ENCODE measurements at regions not wholly inside any gene's neighbourhood (a gene's known extent, or its start where the extent isn't known, plus 50 kb on each side); places are given as distances from the start of the nearest gene placed in this dataset.

- Histone ChIP-seq H3K4me1 (no peaks in the 10 kb centered on the region), H3K27me3 (no peaks in the 10 kb centered on the region), H3K27ac (no peak overlapping the region), H3K9me3 (no peaks in the 10 kb centered on the region), H3K36me3 (ENCODE audit: low read depth, missing control alignments) (no peaks in the 10 kb centered on the region), H3K4me3 (no peak overlapping the region)
- TF ChIP-seq POLR2A (IDR thresholded peaks at IDR 0.05) = no peak
- TF ChIP-seq CTCF (IDR thresholded peaks at IDR 0.05) = no peak
- WGBS, 2 donors = 87 to 90% methylated on average over 1 of the region's 1 CpG
- intact Hi-C loops (cut with DNase I; ENCODE audit: low total_unique reads) = no loop called here
- DNase-seq = no peak
These were observed 707.3 kb upstream of the FOXG1 start for GRCh38 chr14:28059254-28059653.

- no peaks in the 10 kb centered on the region for H3K9me3 ChIP-seq
- no peak overlapping the region for H3K4me3 ChIP-seq
- H3K27ac ChIP-seq = no peak overlapping the region
- H3K27me3 ChIP-seq = no peaks in the 10 kb centered on the region
- no peak for DNase-seq
- TF ChIP-seq POLR2A (IDR thresholded peaks at IDR 0.05) (no peak), CTCF (IDR thresholded peaks at IDR 0.05) (no peak)
- no peaks in the 10 kb centered on the region for H3K36me3 ChIP-seq (ENCODE audit: low read depth, missing control alignments)
- intact Hi-C loops (cut with DNase I; ENCODE audit: low total_unique reads) = no loop called here
- 69 to 79% methylated on average over 1 of the region's 1 CpG for WGBS, 2 donors
- no peaks in the 10 kb centered on the region for H3K4me1 ChIP-seq
These were observed 705.6 kb upstream of the FOXG1 start for GRCh38 chr14:28061006-28061405.

- intact Hi-C loops (cut with DNase I; ENCODE audit: low total_unique reads) = no loop called here
- Histone ChIP-seq H3K4me3 (no peak overlapping the region), H3K27me3 (no peaks in the 10 kb centered on the region), H3K36me3 (ENCODE audit: low read depth, missing control alignments) (no peaks in the 10 kb centered on the region), H3K4me1 (no peaks in the 10 kb centered on the region), H3K27ac (no peak overlapping the region), H3K9me3 (no peaks in the 10 kb centered on the region)
- DNase-seq = no peak
- TF ChIP-seq POLR2A (IDR thresholded peaks at IDR 0.05) = no peak
- no peak for TF ChIP-seq CTCF (IDR thresholded peaks at IDR 0.05)
These were observed 689.6 kb upstream of the FOXG1 start for GRCh38 chr14:28077021-28077420.

GRCh38 chr14:28083389-28083788 lies 683.2 kb upstream of the FOXG1 start:
- Histone ChIP-seq H3K4me3 (no peak overlapping the region), H3K27me3 (no peaks in the 10 kb centered on the region), H3K36me3 (ENCODE audit: low read depth, missing control alignments) (no peaks in the 10 kb centered on the region), H3K4me1 (no peaks in the 10 kb centered on the region), H3K27ac (no peak overlapping the region), H3K9me3 (no peaks in the 10 kb centered on the region)
- no peak for TF ChIP-seq CTCF (IDR thresholded peaks at IDR 0.05)
- no peak for TF ChIP-seq POLR2A (IDR thresholded peaks at IDR 0.05)
- intact Hi-C loops (cut with DNase I; ENCODE audit: low total_unique reads) = no loop called here
- no peak for DNase-seq
- WGBS, 2 donors = 77 to 85% methylated on average over 3 of the region's 3 CpGs

GRCh38 chr14:28088125-28088524 lies 678.5 kb upstream of the FOXG1 start:
- Histone ChIP-seq H3K4me3 (no peak overlapping the region), H3K9me3 (no peaks in the 10 kb centered on the region), H3K27ac (no peak overlapping the region), H3K27me3 (no peaks in the 10 kb centered on the region), H3K36me3 (ENCODE audit: low read depth, missing control alignments) (no peaks in the 10 kb centered on the region), H3K4me1 (no peaks in the 10 kb centered on the region)
- no peak for DNase-seq
- 92 to 95% methylated on average over 5 of the region's 5 CpGs for WGBS, 2 donors
- intact Hi-C loops (cut with DNase I; ENCODE audit: low total_unique reads) = no loop called here
- TF ChIP-seq CTCF (IDR thresholded peaks at IDR 0.05) (no peak), POLR2A (IDR thresholded peaks at IDR 0.05) (no peak)
